C4-2B (cell line): ENCODE measurements at regions not wholly inside any gene's neighbourhood (a gene's known extent, or its start where the extent isn't known, plus 50 kb on each side); places are given as distances from the start of the nearest gene placed in this dataset.

Experiments
- ZFX ChIP-seq: fragments of 450-650 bp; IDR thresholded peaks from 2 replicates; pipeline ENCODE4 v1.6.1; 2017
- TF ChIP-seq, protein P1 (sequence below): fragments of 450-650 bp; conservative IDR thresholded peaks from 2 replicates; pipeline ENCODE4 v1.5.1; 2017; ENCODE audit warnings: mild to moderate bottlenecking

DNA sequence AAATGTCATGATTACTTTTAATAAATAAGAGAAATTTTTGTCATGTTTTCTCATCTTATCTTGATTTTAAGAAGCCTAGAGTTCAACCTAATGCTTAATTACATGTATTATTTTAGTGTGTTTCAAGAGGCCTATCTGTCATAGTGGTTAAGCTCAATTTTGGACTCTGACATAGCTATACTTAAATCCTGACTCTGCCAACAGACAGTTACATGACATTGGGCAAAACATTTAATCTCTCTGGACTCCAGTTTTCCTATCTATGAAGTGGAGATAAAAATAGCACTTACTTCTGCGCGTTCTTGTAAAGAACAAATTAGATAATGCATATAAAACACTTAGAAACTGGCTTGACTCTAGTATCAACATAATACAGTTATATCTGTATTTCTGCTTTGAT is 417.8 kb downstream of the MRPL39 start:
- no peak for TF ChIP-seq ZFX
- TF ChIP-seq, protein P1, sequence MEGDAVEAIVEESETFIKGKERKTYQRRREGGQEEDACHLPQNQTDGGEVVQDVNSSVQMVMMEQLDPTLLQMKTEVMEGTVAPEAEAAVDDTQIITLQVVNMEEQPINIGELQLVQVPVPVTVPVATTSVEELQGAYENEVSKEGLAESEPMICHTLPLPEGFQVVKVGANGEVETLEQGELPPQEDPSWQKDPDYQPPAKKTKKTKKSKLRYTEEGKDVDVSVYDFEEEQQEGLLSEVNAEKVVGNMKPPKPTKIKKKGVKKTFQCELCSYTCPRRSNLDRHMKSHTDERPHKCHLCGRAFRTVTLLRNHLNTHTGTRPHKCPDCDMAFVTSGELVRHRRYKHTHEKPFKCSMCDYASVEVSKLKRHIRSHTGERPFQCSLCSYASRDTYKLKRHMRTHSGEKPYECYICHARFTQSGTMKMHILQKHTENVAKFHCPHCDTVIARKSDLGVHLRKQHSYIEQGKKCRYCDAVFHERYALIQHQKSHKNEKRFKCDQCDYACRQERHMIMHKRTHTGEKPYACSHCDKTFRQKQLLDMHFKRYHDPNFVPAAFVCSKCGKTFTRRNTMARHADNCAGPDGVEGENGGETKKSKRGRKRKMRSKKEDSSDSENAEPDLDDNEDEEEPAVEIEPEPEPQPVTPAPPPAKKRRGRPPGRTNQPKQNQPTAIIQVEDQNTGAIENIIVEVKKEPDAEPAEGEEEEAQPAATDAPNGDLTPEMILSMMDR: no peak
